Transverse colon (tissue), 4 donors: ENCODE measurements at regions not wholly inside any gene's neighbourhood (a gene's known extent, or its start where the extent isn't known, plus 50 kb on each side); places are given as distances from the start of the nearest gene placed in this dataset.

Source experiments
- POLR2A ChIP-seq: fragments of 450-650 bp; IDR thresholded peaks from one replicate; pipeline ENCODE4 v1.6.1; 2016; ENCODE audit warnings: antibody characterized with exemption, mild to moderate bottlenecking, moderate library complexity
- POLR2AphosphoS5 ChIP-seq, 3 donors: sonication (generic); formaldehyde crosslinking; IDR thresholded peaks; one replicate each; pipeline ENCODE4 v1.6.1; 2016; ENCODE audit warnings: antibody characterized with exemption in 3 of 3
- TF ChIP-seq, protein P1 (sequence below), 5 experiments: fragments of 200-600 bp in 3 of 5; fragments of 450-650 bp in 2 of 5; sonication (generic) in 3 of 5; IDR thresholded peaks; 1 replicate in 2 of 5; 2 replicates in 3 of 5; pipeline ENCODE4 v1.5.1; 2016 to 2017; ENCODE audit warnings: antibody characterized with exemption in 5 of 5, inconsistent platforms in 3 of 5, mild to moderate bottlenecking in 2 of 5, moderate library complexity in 1 of 5

DNA sequence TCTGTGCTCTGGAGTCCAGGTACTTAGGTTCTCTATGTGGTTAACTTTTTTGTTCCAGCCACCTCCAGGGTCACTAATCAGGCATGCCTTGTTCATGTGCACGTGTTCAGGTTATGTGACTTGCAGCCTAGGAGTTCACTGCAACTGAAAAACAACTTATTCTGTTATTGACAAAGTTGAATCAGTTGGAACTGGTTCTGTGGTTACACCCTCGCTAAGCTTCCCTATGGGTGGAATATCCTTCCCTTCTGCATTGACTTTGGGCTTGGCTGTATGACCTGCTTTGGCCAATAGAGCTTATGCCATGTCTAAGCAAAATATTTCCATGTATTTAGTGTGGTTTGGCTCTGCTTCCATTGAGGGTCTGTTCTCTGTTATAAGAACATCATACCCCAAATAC is 66.0 kb upstream of the DNAH14 start:
- TF ChIP-seq POLR2A (no peak), POLR2AphosphoS5 (IDR thresholded peaks at IDR 0.05) (no peak)
- TF ChIP-seq, protein P1, sequence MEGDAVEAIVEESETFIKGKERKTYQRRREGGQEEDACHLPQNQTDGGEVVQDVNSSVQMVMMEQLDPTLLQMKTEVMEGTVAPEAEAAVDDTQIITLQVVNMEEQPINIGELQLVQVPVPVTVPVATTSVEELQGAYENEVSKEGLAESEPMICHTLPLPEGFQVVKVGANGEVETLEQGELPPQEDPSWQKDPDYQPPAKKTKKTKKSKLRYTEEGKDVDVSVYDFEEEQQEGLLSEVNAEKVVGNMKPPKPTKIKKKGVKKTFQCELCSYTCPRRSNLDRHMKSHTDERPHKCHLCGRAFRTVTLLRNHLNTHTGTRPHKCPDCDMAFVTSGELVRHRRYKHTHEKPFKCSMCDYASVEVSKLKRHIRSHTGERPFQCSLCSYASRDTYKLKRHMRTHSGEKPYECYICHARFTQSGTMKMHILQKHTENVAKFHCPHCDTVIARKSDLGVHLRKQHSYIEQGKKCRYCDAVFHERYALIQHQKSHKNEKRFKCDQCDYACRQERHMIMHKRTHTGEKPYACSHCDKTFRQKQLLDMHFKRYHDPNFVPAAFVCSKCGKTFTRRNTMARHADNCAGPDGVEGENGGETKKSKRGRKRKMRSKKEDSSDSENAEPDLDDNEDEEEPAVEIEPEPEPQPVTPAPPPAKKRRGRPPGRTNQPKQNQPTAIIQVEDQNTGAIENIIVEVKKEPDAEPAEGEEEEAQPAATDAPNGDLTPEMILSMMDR (IDR thresholded peaks at IDR 0.05): no peak
